ENCODE measurements at regions not wholly inside any gene's neighbourhood (a gene's known extent, or its start where the extent isn't known, plus 50 kb on each side); places are given as distances from the start of the nearest gene placed in this dataset.
"Not testable (repeated sequence)": the region's sequence is repeated elsewhere in the genome, so short reads cannot be mapped to it uniquely, and the experiment has no call there.

DNA sequence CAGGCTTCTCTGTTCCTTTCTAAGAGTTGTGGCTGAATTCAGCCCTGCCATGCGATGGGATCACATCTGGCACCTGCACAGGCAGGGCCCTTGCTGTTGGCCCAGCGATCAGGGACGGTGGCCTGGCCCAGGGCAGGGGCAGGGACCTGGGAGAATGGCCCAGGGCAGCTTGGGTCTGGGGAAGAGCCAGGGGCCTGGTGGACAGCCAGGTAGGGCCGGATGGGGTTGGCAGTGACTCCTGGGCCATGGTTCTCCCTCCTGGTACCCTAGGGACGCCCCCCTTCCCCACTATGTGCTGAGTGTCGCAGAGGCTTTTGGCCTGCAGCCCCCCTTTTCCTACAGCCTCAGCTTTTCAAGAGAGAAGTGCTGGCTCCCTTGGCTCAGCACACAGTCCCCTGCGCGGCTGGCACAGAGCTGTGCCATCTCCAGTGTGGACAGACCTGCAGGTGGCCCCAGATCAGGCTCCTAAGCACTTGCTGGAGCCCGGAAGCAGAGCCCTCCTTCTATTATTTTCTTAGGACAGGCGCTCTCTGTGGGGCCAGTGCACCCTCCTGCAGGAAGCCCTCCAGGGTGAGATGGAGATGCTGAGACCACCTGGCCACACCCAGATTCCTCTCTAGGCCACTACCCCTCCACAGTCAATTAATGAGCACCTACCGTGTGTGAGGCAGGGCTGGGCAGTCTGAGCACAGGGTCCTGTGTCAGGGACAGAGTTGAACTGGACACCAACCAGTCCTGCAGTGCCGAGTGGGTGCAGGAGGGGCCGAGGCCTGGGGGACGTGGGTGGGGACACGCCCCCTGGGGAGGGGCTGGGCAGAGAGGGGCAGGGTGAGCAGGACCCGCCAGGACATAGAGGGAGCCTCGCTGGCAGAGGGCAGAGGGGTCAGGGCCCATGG is 267.6 kb downstream of the ADGRD1 start:
- no peak for TF ChIP-seq GATA1 (IDR thresholded peaks at IDR 0.05; ENCODE audit: low read depth, low read length)
- TF ChIP-seq POLR2A (IDR thresholded peaks at IDR 0.05; ENCODE audit: low read length), result no peak
- no peak for DNase-seq

DNA sequence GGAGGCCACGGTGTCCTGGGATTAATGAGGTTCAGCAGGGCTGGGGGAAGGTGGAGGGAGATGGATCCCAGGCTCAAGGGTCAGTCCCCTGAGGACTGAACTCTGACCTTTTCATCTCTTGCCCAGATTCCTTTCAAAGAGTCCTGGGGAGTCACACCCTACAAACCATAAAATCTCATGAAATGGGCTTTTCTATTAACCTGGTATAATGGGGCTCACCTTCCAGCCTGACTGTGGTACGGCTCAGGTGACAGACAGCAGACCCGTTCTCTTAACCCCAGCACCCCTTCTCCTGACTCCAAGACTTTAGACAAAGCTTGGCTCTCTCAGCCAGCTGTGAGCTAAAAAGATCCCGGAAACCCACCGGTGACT is 268.2 kb downstream of the ADGRD1 start:
- DNase-seq, result no peak
- TF ChIP-seq GATA1 (IDR thresholded peaks at IDR 0.05; ENCODE audit: low read depth, low read length), result no peak
- TF ChIP-seq POLR2A (IDR thresholded peaks at IDR 0.05; ENCODE audit: low read length), result no peak

DNA sequence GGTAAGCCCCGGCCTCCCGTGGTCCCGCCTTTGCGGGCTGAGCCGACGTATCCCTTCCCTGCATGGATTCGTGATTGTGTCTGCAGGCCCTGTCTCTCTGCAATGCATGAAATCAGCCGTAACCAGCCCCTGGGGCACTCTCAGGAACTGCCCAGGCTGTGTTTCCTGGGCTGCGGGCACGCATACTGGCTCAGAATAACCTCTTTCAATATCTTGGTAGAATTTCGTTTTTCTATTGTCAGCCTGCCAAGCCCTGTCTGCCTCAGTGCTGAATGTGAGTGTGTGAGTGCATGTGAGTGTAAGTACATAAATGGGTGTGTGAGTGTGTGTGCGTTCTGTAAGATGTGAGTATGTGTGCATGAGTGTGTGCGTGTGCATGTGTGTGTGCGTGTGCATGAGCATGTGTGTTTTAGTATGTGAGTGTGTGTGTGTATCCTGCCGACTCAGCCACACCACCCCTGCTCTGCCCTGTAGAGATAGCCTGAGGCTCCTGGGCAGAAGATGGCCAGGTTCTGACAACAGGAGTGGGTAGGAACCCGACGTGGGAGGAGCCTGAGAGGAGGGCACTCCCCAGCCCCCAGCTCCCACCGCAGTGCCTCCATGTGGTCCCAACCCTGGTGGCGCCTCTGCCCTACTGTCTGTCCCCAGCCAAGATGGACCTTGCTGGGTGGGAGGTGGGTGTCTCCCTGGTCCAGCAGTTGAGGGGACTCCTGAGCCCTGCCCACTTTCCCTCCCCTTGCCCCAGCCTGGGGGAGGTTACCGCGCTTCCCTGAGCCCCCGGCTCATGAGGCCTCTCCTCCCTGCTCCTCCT is 268.8 kb downstream of the ADGRD1 start:
- no peak for DNase-seq
- TF ChIP-seq POLR2A (IDR thresholded peaks at IDR 0.05; ENCODE audit: low read length), result no peak
- TF ChIP-seq GATA1 (IDR thresholded peaks at IDR 0.05; ENCODE audit: low read depth, low read length), result no peak

DNA sequence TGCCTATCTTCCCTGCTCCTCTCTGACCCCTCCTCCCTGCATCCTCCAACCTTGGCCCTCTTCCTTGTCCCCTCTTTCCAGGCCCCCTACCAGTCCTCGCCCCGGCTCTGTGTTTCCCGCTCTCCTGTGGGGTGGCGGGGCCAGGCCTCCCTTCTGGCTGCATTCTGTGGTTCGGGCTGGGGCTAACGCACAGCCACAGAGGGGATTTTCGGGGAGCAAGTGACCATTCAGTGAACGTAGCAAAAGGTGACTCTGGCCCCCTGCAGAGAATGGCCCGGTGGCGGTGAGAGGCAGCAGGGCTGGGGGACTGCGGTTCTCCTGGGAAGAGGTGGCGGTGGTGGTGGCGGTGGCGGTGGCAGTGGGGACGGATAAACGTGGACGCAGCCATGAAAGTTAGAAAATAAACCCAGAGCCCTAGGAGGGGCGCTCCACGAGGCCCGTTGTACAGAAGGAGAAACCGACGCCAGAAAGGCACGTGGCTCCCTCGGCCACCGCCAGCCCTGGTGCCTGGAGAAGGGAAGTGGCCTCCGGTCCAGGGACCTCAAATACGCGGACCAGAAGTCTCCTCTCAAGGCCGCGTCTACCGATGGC is 269.6 kb downstream of the ADGRD1 start:
- no peak for DNase-seq
- TF ChIP-seq POLR2A (IDR thresholded peaks at IDR 0.05; ENCODE audit: low read length) (no peak), GATA1 (IDR thresholded peaks at IDR 0.05; ENCODE audit: low read depth, low read length) (no peak)

DNA sequence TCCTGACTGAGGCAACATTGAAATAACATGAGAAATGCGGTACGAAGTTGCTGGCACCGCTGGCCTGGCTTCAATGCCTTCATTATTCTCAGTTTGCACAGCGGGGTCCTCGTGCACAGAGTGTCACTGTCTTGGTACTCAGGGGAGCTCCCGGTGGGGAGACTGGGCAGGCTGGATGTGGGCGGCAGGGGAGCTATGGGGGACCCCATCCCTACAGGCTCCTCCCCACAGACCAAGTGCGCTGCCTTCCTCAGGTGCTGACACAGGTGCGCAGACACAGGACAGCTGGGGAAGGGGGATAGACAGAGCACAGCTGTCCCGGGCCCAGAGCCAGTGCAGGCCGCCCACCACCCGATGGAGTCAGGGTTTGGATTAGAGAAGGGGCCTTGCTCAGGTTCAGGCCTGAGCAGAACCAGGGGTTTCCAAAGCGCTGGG is 270.1 kb downstream of the ADGRD1 start:
- TF ChIP-seq GATA1 (IDR thresholded peaks at IDR 0.05; ENCODE audit: low read depth, low read length) (no peak), POLR2A (IDR thresholded peaks at IDR 0.05; ENCODE audit: low read length) (no peak)
- no peak for DNase-seq

DNA sequence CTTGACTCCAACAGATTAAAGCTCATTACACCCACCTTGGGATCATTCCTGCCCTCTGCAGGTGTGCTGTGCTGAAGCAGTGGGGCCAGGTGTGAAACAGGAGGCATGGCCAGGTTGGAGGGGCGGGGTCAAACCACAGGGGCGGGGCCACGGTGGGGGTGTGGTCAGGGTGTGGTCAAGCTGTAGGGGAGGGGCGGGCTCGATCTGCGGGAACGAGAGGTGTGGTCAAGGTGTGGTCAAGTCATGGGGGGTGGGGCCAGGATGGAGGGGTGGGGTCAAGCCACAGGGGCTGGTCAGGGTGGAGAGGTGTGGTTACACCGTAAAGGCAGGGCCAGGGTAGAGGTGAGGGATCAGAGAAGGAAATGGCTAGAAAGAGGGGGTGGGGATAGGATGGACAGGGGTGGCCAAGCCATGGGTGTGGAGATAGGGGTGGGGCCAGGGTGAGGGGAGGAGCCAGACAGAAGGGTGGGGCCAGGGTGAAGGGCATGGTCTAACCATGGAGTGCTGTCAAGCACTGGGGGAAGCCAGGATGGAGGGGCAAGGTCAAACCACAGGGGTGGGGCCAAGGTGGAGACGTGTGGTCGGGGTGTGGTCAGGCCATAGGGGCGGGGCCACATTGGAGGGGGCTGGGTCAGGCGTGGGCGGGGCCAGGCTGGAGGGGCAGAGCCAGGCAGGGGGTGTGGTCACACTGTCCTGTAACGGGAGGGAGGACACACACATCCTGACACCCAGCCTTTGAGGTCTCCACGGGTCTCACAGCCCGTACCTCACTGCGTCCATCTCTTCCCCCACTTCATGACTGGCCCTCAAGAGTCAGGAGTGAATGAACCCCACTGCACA is 270.7 kb downstream of the ADGRD1 start:
- DNase-seq, result not testable (repeated sequence)

DNA sequence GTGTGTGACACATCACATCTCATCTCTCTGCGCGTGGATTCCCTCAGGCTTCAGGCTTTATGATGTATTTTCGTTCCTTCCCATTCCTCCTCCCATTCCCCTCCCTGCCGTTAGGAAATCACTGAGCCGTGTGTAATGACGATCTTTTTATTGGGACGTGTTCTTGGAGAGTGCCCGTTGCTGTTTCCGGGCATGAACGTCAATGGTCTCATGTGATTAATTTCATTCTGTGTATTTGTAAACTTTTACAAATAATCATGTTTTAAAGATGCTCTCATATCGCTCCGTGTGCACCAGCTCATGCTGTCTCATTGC is 271.3 kb downstream of the ADGRD1 start:
- not testable (repeated sequence) for DNase-seq

DNA sequence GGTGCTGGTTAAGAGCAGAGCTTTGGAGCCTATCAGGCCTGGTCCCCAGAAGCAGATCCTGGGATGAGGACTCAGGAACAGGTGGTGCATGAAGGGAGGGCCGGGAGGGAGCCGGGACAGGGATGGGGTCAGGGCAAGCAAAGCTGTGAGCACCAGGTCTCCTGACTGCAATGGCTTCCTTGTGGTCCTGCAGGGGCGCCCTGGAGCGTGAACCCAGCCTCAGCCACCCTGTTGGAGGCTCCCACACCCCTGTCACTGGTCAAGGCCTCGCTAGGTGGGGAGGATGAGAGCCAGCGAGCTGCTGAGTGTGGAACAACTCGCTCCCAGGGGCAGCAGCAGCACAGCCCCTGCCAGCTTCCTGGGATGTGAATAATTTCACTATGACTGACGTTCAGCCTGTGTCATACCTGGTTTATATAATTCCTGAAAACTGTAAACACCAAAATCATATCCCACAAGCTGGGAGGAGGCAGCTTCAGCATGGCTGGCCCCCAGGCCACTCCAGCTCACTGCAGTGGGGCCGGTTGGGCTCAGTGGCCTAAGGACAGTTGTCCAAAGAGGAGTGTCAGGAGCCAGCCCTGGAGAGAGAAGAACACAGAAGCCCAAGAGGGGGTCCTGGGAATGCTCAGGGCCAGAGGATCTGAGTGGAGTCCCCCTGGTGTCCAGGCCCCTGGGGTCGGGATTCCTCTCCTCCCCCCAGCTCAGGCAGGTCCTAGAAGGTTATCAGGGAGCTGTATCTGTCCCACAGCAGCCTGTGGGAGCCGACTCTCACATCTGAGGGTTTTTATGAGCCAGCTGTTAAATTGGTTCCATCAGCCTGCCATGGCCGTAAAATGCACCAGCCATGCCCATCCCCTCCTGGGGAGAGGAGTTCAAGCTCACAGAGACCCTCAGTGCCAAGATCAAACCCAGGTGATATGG is 272.9 kb downstream of the ADGRD1 start:
- no peak for DNase-seq
- TF ChIP-seq GATA1 (IDR thresholded peaks at IDR 0.05; ENCODE audit: low read depth, low read length), result no peak
- TF ChIP-seq POLR2A (IDR thresholded peaks at IDR 0.05; ENCODE audit: low read length), result no peak

DNA sequence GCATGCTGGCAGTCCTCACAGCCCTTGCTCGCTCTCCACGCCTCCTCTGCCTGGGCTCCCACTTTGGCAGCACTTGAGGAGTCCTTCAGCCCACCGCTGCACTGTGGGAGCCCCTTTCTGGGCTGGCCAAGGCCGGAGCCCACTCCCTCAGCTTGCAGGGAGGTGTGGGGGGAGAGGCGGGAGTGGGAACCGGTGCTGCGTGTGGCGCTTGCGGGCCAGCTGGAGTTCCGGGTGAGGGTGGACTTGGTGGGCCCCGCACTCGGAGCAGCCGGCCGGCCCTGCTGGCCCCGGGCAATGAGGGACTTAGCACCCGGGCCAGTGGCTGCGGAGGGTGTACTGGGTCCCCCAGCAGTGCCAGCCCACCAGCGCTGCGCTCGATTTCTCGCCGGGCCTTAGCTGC is 273.9 kb downstream of the ADGRD1 start:
- not testable (repeated sequence) for DNase-seq

DNA sequence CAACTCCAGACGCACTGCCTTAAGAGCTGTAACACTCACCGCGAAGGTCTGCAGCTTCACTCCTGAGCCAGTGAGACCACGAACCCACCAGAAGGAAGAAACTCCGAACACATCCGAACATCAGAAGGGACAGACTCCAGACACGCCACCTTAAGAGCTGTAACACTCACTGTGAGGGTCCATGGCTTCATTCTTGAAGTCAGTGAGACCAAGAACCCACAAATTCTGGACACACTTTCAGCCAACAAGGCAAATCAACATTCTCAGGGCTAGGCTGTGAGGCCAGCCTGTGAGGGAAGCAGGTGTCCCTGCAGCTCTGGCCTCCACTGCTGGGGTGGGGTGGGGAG is 275.3 kb downstream of the ADGRD1 start:
- DNase-seq, result not testable (repeated sequence)

DNA sequence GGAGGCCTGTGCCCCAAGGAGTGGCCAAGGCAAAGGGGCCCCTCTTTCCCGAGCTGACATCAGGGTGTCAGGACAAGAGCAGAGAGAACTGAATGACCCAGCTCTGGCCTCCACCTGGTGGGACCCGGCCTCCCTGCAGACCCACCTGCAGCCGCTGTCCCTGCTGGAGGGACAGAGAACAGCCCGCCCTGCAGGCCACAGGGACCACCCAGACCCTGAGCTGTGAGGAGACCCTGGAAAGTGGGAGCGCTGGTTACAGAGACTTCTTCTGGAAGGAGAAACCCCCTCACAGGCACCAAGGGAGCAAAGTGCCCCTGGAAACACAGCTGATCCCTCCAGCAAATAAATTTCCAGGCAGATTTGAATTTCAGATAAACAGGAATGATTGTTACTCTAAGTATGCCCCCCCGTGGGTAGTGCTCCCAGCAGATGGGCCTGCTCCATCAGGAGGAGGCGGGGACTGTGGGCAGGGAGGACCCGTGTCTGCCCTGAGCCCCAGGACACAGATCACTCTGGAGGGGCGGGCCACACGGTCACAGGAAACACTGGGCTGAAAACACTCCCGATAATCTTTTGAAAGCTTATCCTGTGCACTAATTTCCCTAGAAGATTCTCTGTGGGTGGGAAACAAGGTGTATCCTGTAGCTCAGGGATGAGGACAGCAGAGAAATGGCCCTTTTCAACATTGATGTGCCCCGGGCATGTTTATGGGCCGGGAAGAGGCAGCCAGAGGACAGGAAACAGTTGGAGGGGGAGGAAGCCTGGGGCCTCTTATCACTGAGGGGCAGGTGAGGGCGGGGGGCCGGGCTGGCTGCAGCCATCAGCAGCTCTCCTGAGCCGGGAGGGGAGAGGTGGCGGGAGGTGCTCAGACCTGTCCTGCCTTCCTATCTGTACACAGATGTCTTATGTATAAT is 276.0 kb downstream of the ADGRD1 start:
- TF ChIP-seq GATA1 (IDR thresholded peaks at IDR 0.05; ENCODE audit: low read depth, low read length) (no peak), POLR2A (IDR thresholded peaks at IDR 0.05; ENCODE audit: low read length) (no peak)
- no peak for DNase-seq

DNA sequence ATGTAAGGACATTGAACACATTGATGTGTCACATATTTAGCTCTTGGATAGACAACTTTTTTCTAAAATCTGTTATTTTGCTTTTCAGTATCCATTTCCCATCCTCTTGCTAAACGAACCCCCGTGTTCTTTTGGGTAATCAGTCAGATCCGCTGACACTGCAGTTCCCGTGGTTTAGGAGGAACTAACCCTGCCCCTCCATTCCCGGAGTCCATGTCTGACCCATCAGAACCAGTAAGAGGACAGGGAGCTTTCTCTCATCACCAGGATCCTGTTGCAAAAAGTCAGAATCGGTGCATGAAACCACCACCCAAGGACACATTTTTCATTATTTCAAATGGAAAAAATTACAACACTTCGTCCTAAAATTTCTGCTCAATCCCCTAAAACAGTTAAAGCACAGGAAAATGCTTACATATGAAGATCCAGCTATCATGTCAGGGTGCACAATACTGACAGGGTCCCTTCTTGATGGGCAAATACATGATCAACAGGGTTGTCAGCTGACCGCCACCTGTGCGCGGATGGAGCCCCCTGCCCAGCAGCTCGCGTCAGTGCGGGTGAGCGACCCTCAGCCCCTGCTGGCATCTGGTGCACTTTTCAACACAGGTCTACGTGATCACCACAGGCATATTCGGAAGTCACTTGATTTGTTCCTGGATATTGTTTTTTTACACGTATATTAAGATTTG is 276.8 kb downstream of the ADGRD1 start:
- no peak for DNase-seq
- TF ChIP-seq POLR2A (IDR thresholded peaks at IDR 0.05; ENCODE audit: low read length), result no peak
- no peak for TF ChIP-seq GATA1 (IDR thresholded peaks at IDR 0.05; ENCODE audit: low read depth, low read length)
